ENCODE measurements at regions not wholly inside any gene's neighbourhood (a gene's known extent, or its start where the extent isn't known, plus 50 kb on each side); places are given as distances from the start of the nearest gene placed in this dataset.
A peak's percentile ranks its signal among the peaks of the same experiment; 100 is the strongest.

DNA sequence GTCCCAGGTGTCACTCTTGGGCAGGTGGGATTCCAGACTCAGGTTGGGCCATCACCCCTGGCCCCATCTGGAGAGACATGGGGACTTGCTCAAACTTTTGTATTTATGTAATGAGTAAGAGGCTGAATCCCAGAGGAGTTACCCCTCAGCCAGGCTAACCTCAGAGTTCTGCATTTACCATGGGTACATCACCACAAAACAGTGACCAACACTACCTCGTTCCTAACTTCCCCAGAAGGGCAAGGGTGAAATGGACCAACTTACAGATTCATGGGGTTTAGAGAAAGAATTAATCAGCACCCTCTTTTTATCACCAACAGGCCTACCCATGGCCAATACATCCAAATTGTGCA is 259.9 kb upstream of the MARCKS start:
- no peak for DNase-seq (ENCODE audit: low spot score)

- no peak for DNase-seq (ENCODE audit: low spot score)
Measured at GRCh38 chr6:113598786-113599185, 258.4 kb upstream of the MARCKS start.

GRCh38 chr6:113599444-113599843 is 257.7 kb upstream of the MARCKS start:
- no peak for DNase-seq (ENCODE audit: low spot score)

- DNase-seq (ENCODE audit: low spot score): no peak
Measured at GRCh38 chr6:113600551-113601339, 256.4 kb upstream of the MARCKS start.

DNA sequence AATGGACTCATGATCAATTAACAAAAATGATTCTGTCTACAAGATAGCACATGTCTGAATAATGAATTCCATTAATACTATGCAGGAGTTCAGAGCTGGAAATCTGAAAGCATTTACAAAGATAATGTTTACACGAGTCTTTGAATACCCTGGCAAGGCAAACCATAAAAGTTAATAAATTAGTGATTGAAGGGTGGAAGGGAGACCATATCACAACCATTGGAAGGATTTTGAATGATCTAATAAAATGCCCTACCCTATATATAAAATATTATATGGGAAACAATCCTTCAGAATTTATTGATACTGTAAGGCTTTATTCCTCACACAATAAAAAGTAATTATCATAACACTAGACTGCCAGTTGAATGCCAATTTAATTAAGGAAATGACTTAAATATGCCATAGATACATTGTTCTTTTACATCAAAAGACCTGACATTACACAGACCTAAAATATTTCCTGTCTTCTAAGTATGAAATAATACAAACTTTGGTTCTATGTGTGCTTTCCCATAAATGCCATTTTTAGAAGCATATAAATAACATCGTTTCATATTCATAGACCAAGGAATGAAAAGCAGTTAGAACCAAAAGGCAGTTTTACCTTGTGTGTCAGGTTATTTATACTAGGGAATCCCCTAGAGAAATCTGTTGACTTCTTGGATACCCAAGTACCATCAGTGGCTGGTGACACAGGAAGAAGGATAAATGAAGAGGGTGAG is 249.2 kb upstream of the MARCKS start:
- DNase-seq (ENCODE audit: low spot score): no peak

DNA sequence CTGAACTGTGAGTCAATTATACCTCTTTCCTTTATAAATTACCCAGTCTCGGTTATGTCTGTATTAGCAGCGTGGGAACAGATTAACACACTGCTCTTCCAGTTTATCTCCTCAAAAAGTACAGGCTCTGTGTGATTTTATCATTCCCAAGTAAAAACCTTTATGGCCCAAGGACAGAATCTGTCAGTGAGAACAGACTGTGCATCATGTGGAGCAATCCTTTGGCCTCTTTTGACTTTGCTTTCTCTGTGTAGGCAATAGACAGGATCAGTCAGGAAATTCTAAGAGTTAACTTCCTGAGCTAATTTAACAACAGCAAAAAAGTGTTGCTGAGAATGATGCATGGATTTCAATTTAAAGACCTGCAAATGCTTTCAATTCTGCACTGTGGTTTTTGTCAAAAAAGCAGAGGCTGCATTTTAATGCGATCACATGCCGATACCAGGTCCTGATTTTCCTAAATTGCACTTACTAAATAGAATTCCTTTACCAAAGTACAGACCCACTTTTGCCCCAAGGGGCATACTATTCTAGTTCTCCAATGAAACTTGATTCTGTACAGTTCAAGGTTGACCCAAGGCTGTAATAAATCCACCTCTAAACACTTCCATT is 246.7 kb upstream of the MARCKS start:
- peak; percentile 35 for DNase-seq (ENCODE audit: low spot score)

- DNase-seq (ENCODE audit: low spot score): no peak
Measured at GRCh38 chr6:113616701-113617274, 240.4 kb upstream of the MARCKS start.

- DNase-seq (ENCODE audit: low spot score): no peak
Measured at GRCh38 chr6:113619077-113619476, 238.1 kb upstream of the MARCKS start.

- no peak for DNase-seq (ENCODE audit: low spot score)
Measured at GRCh38 chr6:113620386-113620785, 236.8 kb upstream of the MARCKS start.

GRCh38 chr6:113622254-113622653 is 234.9 kb upstream of the MARCKS start:
- DNase-seq (ENCODE audit: low spot score): peak; percentile 88

- DNase-seq (ENCODE audit: low spot score): no peak
Measured at GRCh38 chr6:113623129-113623528, 234.0 kb upstream of the MARCKS start.

DNA sequence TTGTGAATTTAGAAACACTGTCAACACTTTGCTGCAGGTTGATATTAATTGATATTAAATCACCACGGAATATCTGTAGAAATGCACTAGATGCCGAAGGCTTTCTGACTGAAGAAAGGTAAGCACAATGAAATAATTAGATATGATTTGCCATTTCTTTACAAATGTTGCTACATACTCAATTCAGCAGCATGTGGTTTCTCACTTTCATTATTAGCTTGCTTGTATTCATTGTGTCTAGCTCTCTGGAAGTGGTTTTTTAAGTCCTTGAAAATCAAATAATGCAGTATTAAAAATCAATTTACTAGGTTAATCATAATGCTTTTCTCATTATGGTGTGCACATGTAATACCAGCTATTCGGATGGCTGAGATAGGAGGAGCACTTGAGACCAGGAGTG is 231.3 kb upstream of the MARCKS start:
- DNase-seq (ENCODE audit: low spot score): no peak

DNA sequence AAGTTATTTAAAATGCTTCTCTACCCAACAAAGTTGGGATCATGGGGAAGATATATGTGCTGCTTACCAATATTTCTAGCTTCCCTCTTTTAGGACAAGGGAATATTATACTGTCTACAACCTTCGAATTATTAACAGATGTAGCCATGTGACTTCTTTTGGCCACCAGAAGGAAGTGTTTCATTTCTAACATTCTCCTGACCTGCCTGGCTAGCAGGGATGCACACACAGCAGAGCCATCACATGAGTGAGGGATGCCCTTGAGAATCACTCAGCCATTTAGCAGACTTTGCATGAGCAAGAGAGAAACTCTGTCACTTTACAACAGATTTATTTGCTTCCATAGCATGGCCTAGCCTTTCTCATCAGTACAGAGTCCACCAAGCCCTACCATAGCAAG is 230.7 kb upstream of the MARCKS start:
- no peak for DNase-seq (ENCODE audit: low spot score)

- no peak for DNase-seq (ENCODE audit: low spot score)
Measured at GRCh38 chr6:113627480-113627879, 229.7 kb upstream of the MARCKS start.

- no peak for DNase-seq (ENCODE audit: low spot score)
Measured at GRCh38 chr6:113629256-113629655, 227.9 kb upstream of the MARCKS start.

- DNase-seq (ENCODE audit: low spot score): no peak
Measured at GRCh38 chr6:113629975-113630737, 227.0 kb upstream of the MARCKS start.

- DNase-seq (ENCODE audit: low spot score): no peak
Measured at GRCh38 chr6:113630738-113631535, 226.2 kb upstream of the MARCKS start.

DNA sequence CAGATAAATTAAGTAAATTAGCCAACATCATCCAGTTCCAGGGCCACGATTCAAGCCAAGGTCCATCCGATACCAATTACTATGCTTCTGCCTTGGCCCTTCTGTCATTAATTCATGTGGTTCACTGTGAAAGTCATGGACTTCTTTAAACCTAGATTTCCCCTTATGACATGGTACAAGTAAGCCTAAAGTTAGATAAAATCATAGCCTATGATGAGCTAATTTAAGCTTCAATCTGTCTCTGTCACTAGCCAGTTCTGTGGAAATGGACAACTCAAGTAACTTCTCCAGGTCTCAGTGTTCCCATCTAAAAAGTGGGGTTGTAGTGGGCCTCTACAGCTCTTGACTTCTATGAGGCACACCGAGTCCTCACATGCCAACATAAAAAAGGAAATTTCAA is 225.5 kb upstream of the MARCKS start:
- DNase-seq (ENCODE audit: low spot score): no peak

DNA sequence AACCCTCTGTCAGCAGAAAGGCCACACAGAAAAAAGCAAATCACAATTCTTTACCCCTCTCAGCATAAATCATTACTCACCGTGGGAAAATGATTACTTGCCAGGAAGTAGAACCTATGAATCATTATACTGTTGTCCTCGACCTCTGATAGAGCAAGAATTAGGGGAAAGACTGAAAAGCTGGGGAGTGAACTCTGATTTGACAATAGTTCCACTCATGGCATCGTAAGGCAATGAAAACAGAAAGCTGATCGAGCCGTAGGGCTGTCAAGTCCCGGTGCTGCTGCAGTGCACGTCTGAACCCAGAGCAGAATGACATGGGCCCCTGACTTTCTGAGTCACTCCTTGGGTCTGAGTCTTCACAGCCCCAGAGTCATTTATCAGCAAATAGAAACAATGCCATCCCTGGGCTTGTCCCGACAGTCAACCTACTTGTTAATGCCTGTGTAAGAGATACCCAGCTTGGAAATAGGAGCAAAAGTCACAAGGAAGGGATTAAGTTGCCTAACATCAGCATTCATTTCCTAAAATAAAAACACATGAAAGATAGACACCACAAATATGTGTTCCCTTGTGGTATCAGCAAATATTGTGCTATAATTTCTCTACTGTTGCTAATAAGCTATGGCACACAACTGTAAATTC is 224.8 kb upstream of the MARCKS start:
- DNase-seq (ENCODE audit: low spot score): no peak

GRCh38 chr6:113633638-113634037 is 223.5 kb upstream of the MARCKS start:
- DNase-seq (ENCODE audit: low spot score): no peak
